Stimulated activated naive CD4-positive, alpha-beta T cell (primary cell): ENCODE measurements at regions not wholly inside any gene's neighbourhood (a gene's known extent, or its start where the extent isn't known, plus 50 kb on each side); places are given as distances from the start of the nearest gene placed in this dataset.

Experiments used
- DNase-seq, 6 experiments: peaks; one replicate each; lab custom pipeline; 2025; lab: John Stamatoyannopoulos, UW

GRCh38 chr6:120230008-120230407 is 880.4 kb upstream of the MAN1A1 start:
- DNase-seq, result no peak

- DNase-seq, result no peak
These were observed 878.7 kb upstream of the MAN1A1 start for GRCh38 chr6:120228297-120228696.

GRCh38 chr6:120219339-120219738 is 869.8 kb upstream of the MAN1A1 start:
- DNase-seq, result no peak

GRCh38 chr6:120214088-120214499 is 864.5 kb upstream of the MAN1A1 start:
- no peak for DNase-seq

- DNase-seq, result no peak
These were observed 862.6 kb upstream of the MAN1A1 start for GRCh38 chr6:120211955-120212792.

GRCh38 chr6:120202878-120203277 is 853.3 kb upstream of the MAN1A1 start:
- DNase-seq, result no peak

- DNase-seq, result no peak
These were observed 851.3 kb upstream of the MAN1A1 start for GRCh38 chr6:120200853-120201252.

GRCh38 chr6:120198033-120198432 is 848.5 kb upstream of the MAN1A1 start:
- DNase-seq, result no peak

GRCh38 chr6:120186080-120186479 is 836.5 kb upstream of the MAN1A1 start:
- DNase-seq, result no peak

- no peak for DNase-seq
These were observed 823.7 kb upstream of the MAN1A1 start for GRCh38 chr6:120173250-120173649.

- DNase-seq, result no peak
These were observed 815.0 kb upstream of the MAN1A1 start for GRCh38 chr6:120164531-120164930.

GRCh38 chr6:120157873-120158272 is 808.3 kb upstream of the MAN1A1 start:
- no peak for DNase-seq

- DNase-seq, result no peak
These were observed 797.7 kb upstream of the MAN1A1 start for GRCh38 chr6:120147071-120147871.

GRCh38 chr6:120141601-120142000 is 792.0 kb upstream of the MAN1A1 start:
- DNase-seq, result no peak

- DNase-seq, result no peak
These were observed 787.9 kb upstream of the MAN1A1 start for GRCh38 chr6:120137492-120137891.

GRCh38 chr6:120129228-120129627 is 779.7 kb upstream of the MAN1A1 start:
- DNase-seq, result no peak

- no peak for DNase-seq
These were observed 772.8 kb upstream of the MAN1A1 start for GRCh38 chr6:120122401-120122800.

- no peak for DNase-seq
These were observed 766.8 kb upstream of the MAN1A1 start for GRCh38 chr6:120116343-120116742.

- DNase-seq, result no peak
These were observed 763.4 kb upstream of the MAN1A1 start for GRCh38 chr6:120112980-120113379.

GRCh38 chr6:120111001-120111400 is 761.4 kb upstream of the MAN1A1 start:
- no peak for DNase-seq

GRCh38 chr6:120108061-120108795 is 758.7 kb upstream of the MAN1A1 start:
- DNase-seq, result no peak

- no peak for DNase-seq
These were observed 754.1 kb upstream of the MAN1A1 start for GRCh38 chr6:120103618-120104017.
